Keratinocyte (primary cell): ENCODE measurements at regions not wholly inside any gene's neighbourhood (a gene's known extent, or its start where the extent isn't known, plus 50 kb on each side); places are given as distances from the start of the nearest gene placed in this dataset.

Experiments used
- DNase-seq: peaks from one replicate; pipeline ENCODE4 v3.0.0-alpha.2; 2011; ENCODE audit warnings: low read depth, missing footprints, low spot score
- FAIRE-seq: peaks from 2 replicates; lab custom pipeline; 2011; peaks lifted over from hg19 to GRCh38; lab: Jason Lieb, UNC
- H2AFZ ChIP-seq: 2 replicates; pipeline ENCODE4 v1.6.0; 2012; ENCODE audit warnings: low read length, control low read depth, inconsistent platforms; ENCODE audit not compliant: control insufficient read depth
- H3K27ac ChIP-seq: 2 replicates; pipeline ENCODE4 v1.5.1; 2011; ENCODE audit warnings: low read length; ENCODE audit not compliant: control insufficient read depth, insufficient read depth
- H3K27me3 ChIP-seq: 3 replicates; pipeline ENCODE4 v1.6.0; 2011; ENCODE audit warnings: low read length; ENCODE audit not compliant: control insufficient read depth, insufficient read depth; ENCODE audit errors: extremely low read depth
- H3K36me3 ChIP-seq, 2 experiments: 2 replicates in 1 of 2; 3 replicates in 1 of 2; pipeline ENCODE4 v1.5.1; 2011; ENCODE audit warnings: low read length in 2 of 2, mild to moderate bottlenecking in 1 of 2; ENCODE audit not compliant: control insufficient read depth in 2 of 2, insufficient read depth in 2 of 2; ENCODE audit errors: extremely low read depth in 1 of 2
- H3K4me1 ChIP-seq: 3 replicates; pipeline ENCODE4 v1.5.1; 2011; ENCODE audit warnings: low read length; ENCODE audit not compliant: control insufficient read depth, insufficient read depth; ENCODE audit errors: extremely low read depth
- H3K4me2 ChIP-seq: 3 replicates; pipeline ENCODE4 v1.6.0; 2011; ENCODE audit warnings: low read depth, low read length; ENCODE audit not compliant: control insufficient read depth, insufficient read depth; ENCODE audit errors: extremely low read depth
- H3K4me3 ChIP-seq, 3 experiments: fragments of 200-600 bp in 1 of 3; sonication (generic) in 1 of 3; 2 replicates in 2 of 3; 3 replicates in 1 of 3; pipeline ENCODE4 v1.5.1; 2011 to 2016; ENCODE audit warnings: low read length in 3 of 3, mild to moderate bottlenecking in 3 of 3, control low read depth in 2 of 3, inconsistent platforms in 1 of 3, low read depth in 1 of 3, mixed read lengths in 1 of 3, mixed run types in 1 of 3, moderate library complexity in 1 of 3; ENCODE audit not compliant: control insufficient read depth in 2 of 3, insufficient read depth in 2 of 3; ENCODE audit errors: extremely low read depth in 1 of 3
- H3K79me2 ChIP-seq: 2 replicates; pipeline ENCODE4 v1.6.0; 2012; ENCODE audit warnings: low read length; ENCODE audit not compliant: control insufficient read depth, insufficient read depth
- H3K9ac ChIP-seq: 3 replicates; pipeline ENCODE4 v1.6.0; 2011; ENCODE audit warnings: low read length; ENCODE audit not compliant: control insufficient read depth, insufficient read depth; ENCODE audit errors: extremely low read depth
- H3K9me1 ChIP-seq: 3 replicates; pipeline ENCODE4 v1.6.0; 2011; ENCODE audit warnings: low read length; ENCODE audit not compliant: control insufficient read depth, insufficient read depth; ENCODE audit errors: extremely low read depth
- H3K9me3 ChIP-seq: 2 replicates; pipeline ENCODE4 v1.5.1; 2012; ENCODE audit warnings: low read depth, low read length; ENCODE audit not compliant: control insufficient read depth
- H4K20me1 ChIP-seq: 3 replicates; pipeline ENCODE4 v1.6.0; 2011; ENCODE audit warnings: low read length; ENCODE audit not compliant: control insufficient read depth, insufficient read depth; ENCODE audit errors: extremely low read depth
- CTCF ChIP-seq, 3 experiments: IDR thresholded peaks in 1 of 3; conservative IDR thresholded peaks in 1 of 3; optimal IDR thresholded peaks in 1 of 3; 2 replicates in 2 of 3; 3 replicates in 1 of 3; pipeline versions ENCODE3 to v1.5.1; 2011; ENCODE audit warnings: low read length in 3 of 3, mild to moderate bottlenecking in 3 of 3, moderate library complexity in 2 of 3, control low read depth in 1 of 3, inconsistent platforms in 1 of 3; ENCODE audit not compliant: insufficient read depth in 2 of 3; ENCODE audit errors: extremely low read depth in 1 of 3
- EZH2 ChIP-seq: IDR thresholded peaks from one replicate; pipeline ENCODE4 v1.6.1; 2012; ENCODE audit warnings: inconsistent platforms, mild to moderate bottlenecking, low read length, moderate library complexity
- dilution Hi-C: fragments of 300-500 bp; cut with MboI; formaldehyde crosslinking; loops from one replicate; pipeline ENCODE4 v1.7.0; 2020; ENCODE audit warnings: low sequenced_read_pairs; ENCODE audit not compliant: extremely low pct_ligation_motif_present

- Histone ChIP-seq H4K20me1 (no peaks in the 10 kb centered on the region), H3K9me1 (no peaks in the 10 kb centered on the region), H3K9me3 (no peaks in the 10 kb centered on the region), H3K4me3 (no peak overlapping the region), H3K36me3 (no peaks in the 10 kb centered on the region), H3K27ac (no peak overlapping the region), H3K4me1 (no peaks in the 10 kb centered on the region), H3K4me2 (no peak overlapping the region), H3K79me2 (no peaks in the 10 kb centered on the region), H3K9ac (no peak overlapping the region), H3K27me3 (no peaks in the 10 kb centered on the region), H2AFZ (no peak overlapping the region)
- no peak for TF ChIP-seq EZH2
- TF ChIP-seq CTCF (optimal IDR thresholded peaks at IDR 0.05 in 1 of 3, IDR thresholded peaks at IDR 0.05 in 1 of 3, conservative IDR thresholded peaks at IDR 0.05 in 1 of 3; ENCODE audit: extremely low read depth in 1 of 3, insufficient read depth in 2 of 3, low read length in 3 of 3): no peak
- FAIRE-seq (no peak), DNase-seq (no peak)
- dilution Hi-C loops: no loop called here
These were observed 210.4 kb upstream of the HDX start for GRCh38 chrX:84712621-84713020.

DNA sequence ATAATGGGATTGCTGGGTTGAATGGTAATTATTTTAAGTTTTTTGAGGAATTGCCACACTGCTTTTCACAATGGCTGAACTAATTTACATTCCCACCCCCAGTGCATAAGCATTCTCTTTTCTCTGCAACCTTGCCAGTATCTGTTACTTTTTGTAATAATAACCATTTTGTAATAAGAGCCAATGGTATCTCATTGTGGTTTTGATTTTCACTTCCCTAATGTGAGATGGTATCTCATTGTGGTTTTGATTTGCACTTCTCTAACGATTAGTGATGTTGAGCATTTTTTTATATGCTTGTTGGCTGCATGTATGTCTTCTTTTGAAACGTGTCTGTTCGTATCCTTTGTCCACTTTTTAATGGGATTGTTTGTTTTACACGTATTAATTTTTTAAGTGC lies 213.1 kb upstream of the HDX start:
- H3K9me3 ChIP-seq: no peaks in the 10 kb centered on the region
- H4K20me1 ChIP-seq: no peaks in the 10 kb centered on the region
- TF ChIP-seq EZH2 (no peak), CTCF (optimal IDR thresholded peaks at IDR 0.05 in 1 of 3, IDR thresholded peaks at IDR 0.05 in 1 of 3, conservative IDR thresholded peaks at IDR 0.05 in 1 of 3; ENCODE audit: extremely low read depth in 1 of 3, insufficient read depth in 2 of 3, low read length in 3 of 3) (no peak)
- H3K4me2 ChIP-seq: no peak overlapping the region
- no peaks in the 10 kb centered on the region for H3K9me1 ChIP-seq
- H2AFZ ChIP-seq: no peak overlapping the region
- no peaks in the 10 kb centered on the region for H3K27me3 ChIP-seq
- no peaks in the 10 kb centered on the region for H3K79me2 ChIP-seq
- H3K9ac ChIP-seq: no peak overlapping the region
- DNase-seq (no peak), FAIRE-seq (no peak)
- dilution Hi-C loops: no loop called here
- no peak overlapping the region for H3K27ac ChIP-seq
- H3K4me1 ChIP-seq: no peaks in the 10 kb centered on the region
- H3K4me3 ChIP-seq: no peak overlapping the region
- H3K36me3 ChIP-seq: no peaks in the 10 kb centered on the region
